Testis (tissue), 2 donors: ENCODE measurements at regions not wholly inside any gene's neighbourhood (a gene's known extent, or its start where the extent isn't known, plus 50 kb on each side); places are given as distances from the start of the nearest gene placed in this dataset.

Experiments used
- POLR2A ChIP-seq: fragments of 450-650 bp; IDR thresholded peaks from one replicate; pipeline ENCODE4 v1.6.1; 2017; ENCODE audit warnings: antibody characterized with exemption, mild to moderate bottlenecking, moderate library complexity
- TF ChIP-seq, protein P1 (sequence below), 3 experiments: fragments of 450-650 bp in 2 of 3; fragments of 200-600 bp in 1 of 3; sonication (generic) in 1 of 3; IDR thresholded peaks; one replicate each; pipeline ENCODE4 v1.5.1; 2016 to 2019; ENCODE audit warnings: antibody characterized with exemption in 3 of 3, mild to moderate bottlenecking in 2 of 3, moderate library complexity in 1 of 3

GRCh38 chr19:33950091-33950750 lies 153.6 kb downstream of the KCTD15 start:
- TF ChIP-seq, protein P1, sequence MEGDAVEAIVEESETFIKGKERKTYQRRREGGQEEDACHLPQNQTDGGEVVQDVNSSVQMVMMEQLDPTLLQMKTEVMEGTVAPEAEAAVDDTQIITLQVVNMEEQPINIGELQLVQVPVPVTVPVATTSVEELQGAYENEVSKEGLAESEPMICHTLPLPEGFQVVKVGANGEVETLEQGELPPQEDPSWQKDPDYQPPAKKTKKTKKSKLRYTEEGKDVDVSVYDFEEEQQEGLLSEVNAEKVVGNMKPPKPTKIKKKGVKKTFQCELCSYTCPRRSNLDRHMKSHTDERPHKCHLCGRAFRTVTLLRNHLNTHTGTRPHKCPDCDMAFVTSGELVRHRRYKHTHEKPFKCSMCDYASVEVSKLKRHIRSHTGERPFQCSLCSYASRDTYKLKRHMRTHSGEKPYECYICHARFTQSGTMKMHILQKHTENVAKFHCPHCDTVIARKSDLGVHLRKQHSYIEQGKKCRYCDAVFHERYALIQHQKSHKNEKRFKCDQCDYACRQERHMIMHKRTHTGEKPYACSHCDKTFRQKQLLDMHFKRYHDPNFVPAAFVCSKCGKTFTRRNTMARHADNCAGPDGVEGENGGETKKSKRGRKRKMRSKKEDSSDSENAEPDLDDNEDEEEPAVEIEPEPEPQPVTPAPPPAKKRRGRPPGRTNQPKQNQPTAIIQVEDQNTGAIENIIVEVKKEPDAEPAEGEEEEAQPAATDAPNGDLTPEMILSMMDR (IDR thresholded peaks at IDR 0.05): no peak
- TF ChIP-seq POLR2A: no peak
